ENCODE measurements at regions not wholly inside any gene's neighbourhood (a gene's known extent, or its start where the extent isn't known, plus 50 kb on each side); places are given as distances from the start of the nearest gene placed in this dataset.
"Not testable (repeated sequence)": the region's sequence is repeated elsewhere in the genome, so short reads cannot be mapped to it uniquely, and the experiment has no call there.

GRCh38 chr6:126720304-126720703 lies 380.4 kb downstream of the CENPW start:
- H3K27me3 ChIP-seq, result no peaks in the 10 kb centered on the region
- no peak for TF ChIP-seq POLR2A (IDR thresholded peaks at IDR 0.05)
- TF ChIP-seq CTCF (IDR thresholded peaks at IDR 0.05), result no peak
- no peak overlapping the region for H3K27ac ChIP-seq
- no peaks in the 10 kb centered on the region for H3K9me3 ChIP-seq
- H3K36me3 ChIP-seq (ENCODE audit: low read depth, missing control alignments), result no peaks in the 10 kb centered on the region
- H3K4me3 ChIP-seq, result no peak overlapping the region
- no peaks in the 10 kb centered on the region for H3K4me1 ChIP-seq
- intact Hi-C loops (cut with DNase I; ENCODE audit: low total_unique reads), result no loop called here
- DNase-seq, result no peak

- no peaks in the 10 kb centered on the region for H3K36me3 ChIP-seq (ENCODE audit: low read depth, missing control alignments)
- TF ChIP-seq POLR2A (IDR thresholded peaks at IDR 0.05) (no peak), CTCF (IDR thresholded peaks at IDR 0.05) (no peak)
- H3K4me1 ChIP-seq, result no peaks in the 10 kb centered on the region
- 79 to 95% methylated on average over 1 of the region's 1 CpG for WGBS, 2 donors
- H3K27ac ChIP-seq, result no peak overlapping the region
- no peaks in the 10 kb centered on the region for H3K9me3 ChIP-seq
- no peak for DNase-seq
- intact Hi-C loops (cut with DNase I; ENCODE audit: low total_unique reads), result no loop called here
- H3K27me3 ChIP-seq, result no peaks in the 10 kb centered on the region
- H3K4me3 ChIP-seq, result no peak overlapping the region
Measured at GRCh38 chr6:126721581-126722160, 381.8 kb downstream of the CENPW start.

- intact Hi-C loops (cut with DNase I; ENCODE audit: low total_unique reads), result no loop called here
- 75% methylated on average over 2 of the region's 2 CpGs for WGBS, 2 donors
- no peak overlapping the region for H3K27ac ChIP-seq
Measured at GRCh38 chr6:126722411-126722810, 382.5 kb downstream of the CENPW start.

GRCh38 chr6:126723541-126724170 lies 383.7 kb downstream of the CENPW start:
- no peak overlapping the region for H3K27ac ChIP-seq
- TF ChIP-seq CTCF (IDR thresholded peaks at IDR 0.05) (no peak), POLR2A (IDR thresholded peaks at IDR 0.05) (no peak)
- H3K27me3 ChIP-seq, result no peaks in the 10 kb centered on the region
- 69 to 77% methylated on average over 10 of the region's 10 CpGs for WGBS, 2 donors
- H3K4me1 ChIP-seq, result no peaks in the 10 kb centered on the region
- no peaks in the 10 kb centered on the region for H3K9me3 ChIP-seq
- no peaks in the 10 kb centered on the region for H3K36me3 ChIP-seq (ENCODE audit: low read depth, missing control alignments)
- DNase-seq, result no peak
- intact Hi-C loops (cut with DNase I; ENCODE audit: low total_unique reads), result no loop called here
- H3K4me3 ChIP-seq, result no peak overlapping the region

More at GRCh38 chr6:126722411-126722810, 382.5 kb downstream of the CENPW start:
- no peak for TF ChIP-seq CTCF (IDR thresholded peaks at IDR 0.05)
- no peak for TF ChIP-seq POLR2A (IDR thresholded peaks at IDR 0.05)
- H3K4me1 ChIP-seq, result no peaks in the 10 kb centered on the region
- H3K9me3 ChIP-seq, result no peaks in the 10 kb centered on the region
- no peak for DNase-seq
- H3K27me3 ChIP-seq, result no peaks in the 10 kb centered on the region
- H3K4me3 ChIP-seq, result no peak overlapping the region
- H3K36me3 ChIP-seq (ENCODE audit: low read depth, missing control alignments), result no peaks in the 10 kb centered on the region

GRCh38 chr6:126724821-126725220 lies 384.9 kb downstream of the CENPW start:
- Histone ChIP-seq H3K36me3 (ENCODE audit: low read depth, missing control alignments) (no peaks in the 10 kb centered on the region), H3K27me3 (no peaks in the 10 kb centered on the region), H3K9me3 (no peaks in the 10 kb centered on the region), H3K4me3 (no peak overlapping the region), H3K27ac (no peak overlapping the region), H3K4me1 (no peaks in the 10 kb centered on the region)
- WGBS, 2 donors, result 87 to 88% methylated on average over 2 of the region's 2 CpGs
- intact Hi-C loops (cut with DNase I; ENCODE audit: low total_unique reads), result no loop called here
- TF ChIP-seq POLR2A (IDR thresholded peaks at IDR 0.05) (no peak), CTCF (IDR thresholded peaks at IDR 0.05) (no peak)
- DNase-seq, result no peak

- WGBS, 2 donors, result 70 to 82% methylated on average over 3 to 7 of the region's 7 CpGs
- not testable (repeated sequence) for H3K27ac ChIP-seq
Measured at GRCh38 chr6:126726454-126726853, 386.5 kb downstream of the CENPW start.

More at GRCh38 chr6:126726454-126726853, 386.5 kb downstream of the CENPW start:
- DNase-seq; H3K27me3 ChIP-seq; intact Hi-C loops (cut with DNase I; ENCODE audit: low total_unique reads); H3K4me1 ChIP-seq; H3K4me3 ChIP-seq; H3K9me3 ChIP-seq; H3K36me3 ChIP-seq (ENCODE audit: low read depth, missing control alignments): not testable (repeated sequence)
